GM12878 (cell line): ENCODE measurements at regions not wholly inside any gene's neighbourhood (a gene's known extent, or its start where the extent isn't known, plus 50 kb on each side); places are given as distances from the start of the nearest gene placed in this dataset.

Experiments used
- BHLHE40 ChIP-seq, 2 experiments: fragments of 450-650 bp in 1 of 2; IDR thresholded peaks; 2 replicates each; pipeline ENCODE4 v1.6.1; 2011 to 2017; ENCODE audit warnings: low read depth in 2 of 2, borderline replicate concordance in 1 of 2, improper control_type of control experiment in 1 of 2, low read length in 1 of 2, mild to moderate bottlenecking in 1 of 2
- CHD2 ChIP-seq: IDR thresholded peaks from 2 replicates; pipeline ENCODE4 v1.6.1; 2011; ENCODE audit warnings: low read depth, low read length, improper control_type of control experiment, borderline replicate concordance
- CREM ChIP-seq: IDR thresholded peaks from 2 replicates; pipeline ENCODE4 v1.6.1; 2014; ENCODE audit warnings: antibody characterized with exemption, low read depth
- CTCF ChIP-seq, 3 experiments: IDR thresholded peaks in 2 of 3; conservative IDR thresholded peaks in 1 of 3; 2 replicates each; pipeline ENCODE4 v1.5.1; 2011; ENCODE audit warnings: low read depth in 3 of 3, low read length in 3 of 3, mild to moderate bottlenecking in 3 of 3, control low read depth in 2 of 3, moderate library complexity in 2 of 3, inconsistent platforms in 1 of 3, mixed read lengths in 1 of 3; ENCODE audit not compliant: control insufficient read depth in 2 of 3, insufficient read depth in 1 of 3; ENCODE audit errors: extremely low read depth in 1 of 3
- E2F4 ChIP-seq: IDR thresholded peaks from 2 replicates; pipeline ENCODE4 v1.6.1; 2012; ENCODE audit warnings: low read depth, low read length, improper control_type of control experiment
- EP300 ChIP-seq, 2 experiments: fragments of 150-350 bp in 1 of 2; IDR thresholded peaks; 2 replicates each; pipeline ENCODE4 v1.6.1; 2011 to 2012; ENCODE audit warnings: low read depth in 2 of 2, low read length in 2 of 2, borderline replicate concordance in 1 of 2, improper control_type of control experiment in 1 of 2, inconsistent platforms in 1 of 2; ENCODE audit not compliant: control insufficient read depth in 1 of 2
- EZH2 ChIP-seq: IDR thresholded peaks from 2 replicates; pipeline ENCODE4 v1.6.1; 2012; ENCODE audit warnings: low read depth, mild to moderate bottlenecking, control low read depth, inconsistent platforms, low read length, borderline replicate concordance; ENCODE audit not compliant: control insufficient read depth
- HDGF ChIP-seq: fragments of 450-650 bp; IDR thresholded peaks from 2 replicates; pipeline ENCODE4 v1.6.1; 2016; ENCODE audit warnings: antibody characterized with exemption
- REST ChIP-seq: IDR thresholded peaks from 2 replicates; pipeline ENCODE4 v1.6.1; 2012; ENCODE audit warnings: mild to moderate bottlenecking, low read depth, low read length
- SUPT20H ChIP-seq: IDR thresholded peaks from 2 replicates; pipeline ENCODE4 v1.6.1; 2011; ENCODE audit warnings: low read depth, mild to moderate bottlenecking, low read length, moderate library complexity, borderline replicate concordance; ENCODE audit not compliant: control insufficient read depth
- USF1 ChIP-seq: IDR thresholded peaks from 2 replicates; pipeline ENCODE4 v1.6.1; 2011; ENCODE audit warnings: borderline replicate concordance, low read depth, mild to moderate bottlenecking, moderate library complexity, mixed read lengths, low read length; ENCODE audit not compliant: insufficient read depth; ENCODE audit errors: extremely low read length

- TF ChIP-seq EZH2, result no peak
- TF ChIP-seq CREM, result no peak
- TF ChIP-seq SUPT20H, result no peak
- TF ChIP-seq EP300 (IDR thresholded peaks at IDR 0.05; ENCODE audit: borderline replicate concordance in 1 of 2, control insufficient read depth in 1 of 2, low read depth in 2 of 2, low read length in 2 of 2), result no peak
- TF ChIP-seq BHLHE40 (IDR thresholded peaks at IDR 0.05; ENCODE audit: borderline replicate concordance in 1 of 2, low read depth in 2 of 2, low read length in 1 of 2), result no peak
- TF ChIP-seq REST, result no peak
- no peak for TF ChIP-seq E2F4
- no peak for TF ChIP-seq HDGF
- no peak for TF ChIP-seq CHD2
- no peak for TF ChIP-seq USF1
- TF ChIP-seq CTCF (IDR thresholded peaks at IDR 0.05 in 2 of 3, conservative IDR thresholded peaks at IDR 0.05 in 1 of 3; ENCODE audit: control insufficient read depth in 2 of 3, extremely low read depth in 1 of 3, insufficient read depth in 1 of 3, low read depth in 3 of 3, low read length in 3 of 3), result no peak
These were observed 493.3 kb upstream of the SYT1 start for GRCh38 chr12:78371284-78371683.
